Right lobe of liver (tissue), 4 donors: ENCODE measurements at regions not wholly inside any gene's neighbourhood (a gene's known extent, or its start where the extent isn't known, plus 50 kb on each side); places are given as distances from the start of the nearest gene placed in this dataset.

Experiments
- POLR2A ChIP-seq: fragments of 450-650 bp; IDR thresholded peaks from one replicate; pipeline ENCODE4 v1.6.1; 2017; ENCODE audit warnings: antibody characterized with exemption, mild to moderate bottlenecking
- TF ChIP-seq, protein P1 (sequence below), 4 donors: fragments of 200-600 bp in 3 of 4; fragments of 450-650 bp in 1 of 4; IDR thresholded peaks; one replicate each; pipeline versions ENCODE4 v1.5.1 to v1.8.0; 2016 to 2022; ENCODE audit warnings: antibody characterized with exemption in 4 of 4, mild to moderate bottlenecking in 2 of 4
- donor health status: DM: no; HTN: no; CAD: no.
- donor health status: DM: no; HTN: no; CAD: no.
- donor health status: DM: no; HTN: yes; CAD: no.

DNA sequence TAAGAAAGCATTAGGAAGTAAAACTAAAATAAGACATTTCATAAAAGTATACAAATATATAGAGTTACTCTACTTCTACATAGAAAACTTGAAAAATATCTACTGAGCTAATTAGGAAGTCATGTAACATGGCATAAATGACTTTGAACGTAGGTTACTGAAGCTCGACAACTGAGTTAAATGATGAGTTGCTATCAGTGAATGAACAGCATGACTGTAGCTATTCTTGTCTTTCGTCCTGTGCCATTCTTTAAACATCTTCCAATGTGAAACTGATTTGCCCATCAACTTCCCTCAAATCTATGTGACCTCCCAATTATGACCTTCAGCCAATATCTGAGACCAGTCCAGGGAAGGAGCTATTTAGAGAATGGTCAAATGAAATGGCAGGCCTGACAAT lies 113.5 kb upstream of the NEBL start:
- TF ChIP-seq, protein P1, sequence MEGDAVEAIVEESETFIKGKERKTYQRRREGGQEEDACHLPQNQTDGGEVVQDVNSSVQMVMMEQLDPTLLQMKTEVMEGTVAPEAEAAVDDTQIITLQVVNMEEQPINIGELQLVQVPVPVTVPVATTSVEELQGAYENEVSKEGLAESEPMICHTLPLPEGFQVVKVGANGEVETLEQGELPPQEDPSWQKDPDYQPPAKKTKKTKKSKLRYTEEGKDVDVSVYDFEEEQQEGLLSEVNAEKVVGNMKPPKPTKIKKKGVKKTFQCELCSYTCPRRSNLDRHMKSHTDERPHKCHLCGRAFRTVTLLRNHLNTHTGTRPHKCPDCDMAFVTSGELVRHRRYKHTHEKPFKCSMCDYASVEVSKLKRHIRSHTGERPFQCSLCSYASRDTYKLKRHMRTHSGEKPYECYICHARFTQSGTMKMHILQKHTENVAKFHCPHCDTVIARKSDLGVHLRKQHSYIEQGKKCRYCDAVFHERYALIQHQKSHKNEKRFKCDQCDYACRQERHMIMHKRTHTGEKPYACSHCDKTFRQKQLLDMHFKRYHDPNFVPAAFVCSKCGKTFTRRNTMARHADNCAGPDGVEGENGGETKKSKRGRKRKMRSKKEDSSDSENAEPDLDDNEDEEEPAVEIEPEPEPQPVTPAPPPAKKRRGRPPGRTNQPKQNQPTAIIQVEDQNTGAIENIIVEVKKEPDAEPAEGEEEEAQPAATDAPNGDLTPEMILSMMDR (IDR thresholded peaks at IDR 0.05) = no peak
- no peak for TF ChIP-seq POLR2A
